ENCODE measurements at regions not wholly inside any gene's neighbourhood (a gene's known extent, or its start where the extent isn't known, plus 50 kb on each side); places are given as distances from the start of the nearest gene placed in this dataset.
"Not testable (repeated sequence)": the region's sequence is repeated elsewhere in the genome, so short reads cannot be mapped to it uniquely, and the experiment has no call there.

GRCh38 chr7:121563177-121563576 is 167.1 kb upstream of the FAM3C start:
- no peak for DNase-seq (ENCODE audit: low spot score)

DNA sequence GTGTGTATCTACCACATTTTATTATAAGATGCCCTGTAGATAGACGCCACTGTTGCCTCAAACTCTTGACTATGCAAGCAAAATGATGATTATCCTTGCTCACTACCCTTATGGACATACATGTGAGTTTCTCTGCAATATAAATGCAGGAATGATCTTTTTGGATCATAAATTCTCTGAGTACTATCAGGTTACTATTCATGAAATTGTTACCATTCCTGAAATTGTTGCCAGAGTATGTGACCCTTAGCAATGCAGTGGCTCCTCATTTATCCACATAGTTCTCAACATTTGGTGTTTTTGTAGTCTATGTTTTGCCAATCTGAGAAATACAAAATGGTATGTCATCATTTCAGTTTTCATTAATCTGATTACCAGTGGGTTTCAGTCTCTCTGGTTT is 166.2 kb upstream of the FAM3C start:
- DNase-seq (ENCODE audit: low spot score) = peak; percentile 30

GRCh38 chr7:121561717-121562116 is 165.6 kb upstream of the FAM3C start:
- DNase-seq (ENCODE audit: low spot score) = no peak

GRCh38 chr7:121560267-121560990 is 164.3 kb upstream of the FAM3C start:
- no peak for DNase-seq (ENCODE audit: low spot score)

- DNase-seq (ENCODE audit: low spot score) = no peak
These were observed 162.2 kb upstream of the FAM3C start for GRCh38 chr7:121558288-121558687.

GRCh38 chr7:121557034-121557892 is 161.2 kb upstream of the FAM3C start:
- peak; percentile 15 for DNase-seq (ENCODE audit: low spot score)

- no peak for DNase-seq (ENCODE audit: low spot score)
These were observed 159.4 kb upstream of the FAM3C start for GRCh38 chr7:121555558-121555957.

DNA sequence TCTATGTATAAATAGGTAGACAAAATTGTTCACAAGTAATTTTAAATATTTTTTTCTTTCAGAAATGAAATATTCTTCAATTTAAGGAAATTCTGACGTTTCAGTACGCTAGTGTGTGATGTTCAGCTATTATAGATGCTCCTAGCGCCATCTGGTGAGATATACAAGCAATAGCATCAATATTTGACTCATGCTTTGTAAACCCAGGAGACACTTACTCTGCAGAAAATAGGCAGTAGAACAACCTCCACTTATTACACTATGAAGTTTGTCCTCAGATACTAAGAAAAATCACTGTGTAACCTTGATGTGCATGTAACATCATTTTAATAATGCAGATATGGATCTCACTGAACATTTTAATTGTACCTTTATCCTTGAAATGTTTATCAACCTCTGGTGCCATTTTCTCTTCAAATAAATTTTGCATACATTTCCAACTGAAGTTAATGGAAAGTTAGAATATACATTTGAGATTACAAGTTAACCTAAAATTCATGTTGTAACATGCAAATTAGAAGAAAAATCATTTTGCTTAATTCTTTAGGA is 151.5 kb upstream of the FAM3C start:
- peak; percentile 70 for DNase-seq (ENCODE audit: low spot score)

GRCh38 chr7:121546632-121547543 is 150.8 kb upstream of the FAM3C start:
- no peak for DNase-seq (ENCODE audit: low spot score)

DNA sequence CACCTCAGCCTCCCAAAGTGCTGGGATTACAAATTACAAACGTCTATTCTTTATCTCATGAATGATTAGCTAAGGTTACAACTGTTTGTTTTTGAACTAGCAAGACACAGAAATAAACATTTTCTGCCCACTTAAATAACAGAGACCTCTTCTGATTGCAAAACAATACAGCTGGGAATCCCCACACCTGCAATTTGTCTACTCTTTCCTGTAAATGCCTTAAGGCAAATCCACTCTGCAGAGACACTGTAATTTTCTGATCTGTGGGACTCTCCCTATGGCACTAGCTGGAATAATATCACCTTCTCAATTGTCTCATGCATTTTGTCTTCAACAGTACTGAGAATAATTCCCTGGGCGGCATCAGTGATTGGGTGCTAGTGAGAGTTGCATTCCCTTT is 149.3 kb upstream of the FAM3C start:
- DNase-seq (ENCODE audit: low spot score) = no peak

GRCh38 chr7:121544726-121545125 is 148.6 kb upstream of the FAM3C start:
- peak; percentile 88 for DNase-seq (ENCODE audit: low spot score)

DNA sequence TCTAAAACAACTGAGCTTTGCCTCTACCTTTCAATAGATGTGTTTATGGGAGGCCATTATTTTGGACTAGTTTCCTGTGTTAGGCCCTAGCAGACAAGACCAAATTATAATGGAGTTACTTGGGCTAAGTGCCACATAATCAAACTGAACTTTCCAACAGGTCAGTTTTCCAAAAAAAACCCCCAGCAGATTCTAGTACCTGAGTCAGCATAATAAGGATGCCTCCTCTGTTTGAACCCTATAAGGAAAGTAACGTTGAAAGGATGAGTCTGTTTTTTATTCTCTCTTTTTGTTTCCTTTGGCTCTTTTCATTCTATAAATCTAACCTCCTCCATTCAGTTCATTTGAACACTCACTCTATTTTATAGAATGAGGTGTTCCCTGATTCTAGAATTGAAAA is 148.1 kb upstream of the FAM3C start:
- DNase-seq (ENCODE audit: low spot score) = no peak

DNA sequence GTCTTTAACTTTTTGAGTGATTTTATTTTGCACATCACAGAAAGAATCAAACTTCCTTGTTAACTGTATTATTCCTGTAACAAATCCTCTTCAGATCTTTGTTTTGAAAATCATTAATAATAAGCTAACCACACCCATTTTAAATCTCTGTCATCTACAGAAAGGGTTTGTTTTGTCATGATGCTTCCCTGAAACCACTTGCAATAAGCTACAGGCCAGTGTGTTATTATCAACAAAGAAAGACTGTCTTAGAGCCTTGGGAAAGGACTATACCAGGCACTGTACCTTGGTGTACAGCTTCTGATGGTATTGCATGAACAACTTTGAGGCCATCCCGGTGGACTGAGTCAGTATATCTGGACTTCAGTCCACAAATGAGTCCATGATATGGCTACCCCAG is 145.3 kb upstream of the FAM3C start:
- DNase-seq (ENCODE audit: low spot score) = no peak

DNA sequence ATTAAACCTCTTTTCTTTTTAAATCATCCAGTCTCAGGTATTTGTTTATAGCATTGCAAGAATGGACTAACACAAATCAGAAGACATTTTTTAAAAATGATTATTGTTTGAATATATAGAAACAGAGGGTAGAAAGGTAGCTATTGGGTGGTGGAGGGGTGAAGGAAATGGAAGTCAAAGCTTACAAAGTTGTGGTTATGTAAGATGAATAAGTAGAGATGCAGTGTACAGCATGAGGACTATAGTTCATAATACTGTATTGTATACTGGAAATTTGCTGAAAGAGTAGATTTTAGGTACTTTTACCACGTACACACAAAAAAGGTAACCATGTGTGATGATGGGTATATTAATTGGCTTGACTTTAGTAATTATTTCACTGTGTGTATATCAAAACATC is 144.0 kb upstream of the FAM3C start:
- DNase-seq (ENCODE audit: low spot score) = no peak

- no peak for DNase-seq (ENCODE audit: low spot score)
These were observed 140.9 kb upstream of the FAM3C start for GRCh38 chr7:121537031-121537430.

DNA sequence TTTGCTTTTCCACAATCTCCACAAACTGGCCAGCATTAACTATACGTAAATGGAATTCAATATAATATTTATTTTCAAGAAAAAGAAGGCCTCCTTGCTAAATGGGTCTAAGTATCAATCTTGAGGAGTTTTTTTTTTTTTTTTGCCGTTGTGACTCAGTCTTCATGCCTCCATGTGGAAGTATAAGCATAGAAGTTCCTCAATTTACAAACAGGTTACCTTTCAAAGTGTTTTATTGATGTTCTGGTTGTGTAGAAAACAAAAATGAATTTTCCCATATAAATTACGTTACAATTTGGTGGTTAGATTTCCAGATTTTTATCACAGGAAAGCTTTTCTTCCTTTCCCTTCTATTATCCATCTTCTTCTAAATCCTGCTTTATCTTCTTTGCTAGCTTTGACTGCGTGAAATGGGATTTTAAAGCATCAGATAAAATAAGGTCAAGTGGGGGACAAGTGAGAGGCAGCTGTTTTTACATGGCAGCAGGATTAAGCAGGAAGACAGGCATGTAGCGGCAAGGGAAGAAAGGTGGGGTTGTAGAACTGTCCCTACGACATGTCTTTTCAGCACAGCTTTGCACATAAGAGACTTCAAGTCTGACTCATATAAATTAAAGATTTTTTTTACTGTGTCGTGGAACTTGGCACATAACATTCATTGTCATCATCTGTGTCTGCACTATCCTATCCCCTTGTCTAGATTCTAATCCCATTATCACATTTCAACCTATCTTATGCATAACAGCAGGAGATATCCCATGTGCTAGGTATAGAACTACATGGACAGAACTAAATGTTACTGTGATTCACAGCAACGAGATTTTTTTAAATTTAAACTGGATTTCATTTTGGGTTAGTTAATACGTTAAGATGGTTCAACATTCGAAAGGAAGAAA is 135.3 kb upstream of the FAM3C start:
- no peak for DNase-seq (ENCODE audit: low spot score)

- peak; percentile 89 for DNase-seq (ENCODE audit: low spot score)
These were observed 134.4 kb upstream of the FAM3C start for GRCh38 chr7:121530227-121531174.

- no peak for DNase-seq (ENCODE audit: low spot score)
These were observed 132.9 kb upstream of the FAM3C start for GRCh38 chr7:121529003-121529402.

- not testable (repeated sequence) for DNase-seq (ENCODE audit: low spot score)
These were observed 130.1 kb upstream of the FAM3C start for GRCh38 chr7:121526210-121526609.
